ENCODE measurements at regions not wholly inside any gene's neighbourhood (a gene's known extent, or its start where the extent isn't known, plus 50 kb on each side); places are given as distances from the start of the nearest gene placed in this dataset.

GRCh38 chr2:212694398-212694797 is 155.8 kb upstream of the ERBB4 start:
- TF ChIP-seq EZH2 (IDR thresholded peaks at IDR 0.05; ENCODE audit: insufficient read depth, poor library complexity, severe bottlenecking): no peak
- TF ChIP-seq EZH2phosphoT487 (IDR thresholded peaks at IDR 0.05; ENCODE audit: insufficient read depth, low read depth): no peak
